ENCODE measurements at regions not wholly inside any gene's neighbourhood (a gene's known extent, or its start where the extent isn't known, plus 50 kb on each side); places are given as distances from the start of the nearest gene placed in this dataset.
A peak's percentile ranks its signal among the peaks of the same experiment; 100 is the strongest.

GRCh38 chr3:3629911-3630310 lies 169.3 kb upstream of the LRRN1 start:
- no peak for DNase-seq (ENCODE audit: low spot score)

DNA sequence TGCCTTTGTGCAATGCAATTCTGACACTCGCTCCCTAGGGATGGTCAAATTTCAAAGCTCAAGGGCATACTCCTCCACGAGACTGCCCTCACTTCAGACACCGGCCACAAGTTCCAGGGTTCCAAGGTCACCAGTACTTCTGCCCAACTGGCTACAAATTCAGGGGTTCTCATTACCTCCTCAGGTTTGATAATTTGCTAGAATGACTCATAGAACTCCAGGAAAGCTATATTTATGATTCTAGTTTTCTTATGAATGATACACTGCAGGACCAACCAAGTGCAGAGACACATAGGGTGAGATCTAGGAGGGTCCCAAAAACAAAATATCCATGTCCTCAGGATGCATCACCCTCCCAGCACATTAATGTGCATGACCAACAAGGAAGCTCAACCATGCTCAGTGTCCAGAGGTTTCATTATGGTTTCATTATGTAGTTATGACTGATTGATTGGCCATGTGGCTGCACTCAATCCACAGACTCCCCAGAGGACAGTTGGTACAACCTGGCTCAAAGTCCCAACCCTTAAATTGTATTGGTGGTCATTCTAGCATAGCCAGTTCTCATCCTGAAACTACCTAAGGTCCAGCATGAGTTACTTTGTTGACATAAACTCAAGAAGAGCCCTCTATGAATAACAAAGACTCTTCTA lies 170.4 kb upstream of the LRRN1 start:
- no peak for DNase-seq (ENCODE audit: low spot score)

DNA sequence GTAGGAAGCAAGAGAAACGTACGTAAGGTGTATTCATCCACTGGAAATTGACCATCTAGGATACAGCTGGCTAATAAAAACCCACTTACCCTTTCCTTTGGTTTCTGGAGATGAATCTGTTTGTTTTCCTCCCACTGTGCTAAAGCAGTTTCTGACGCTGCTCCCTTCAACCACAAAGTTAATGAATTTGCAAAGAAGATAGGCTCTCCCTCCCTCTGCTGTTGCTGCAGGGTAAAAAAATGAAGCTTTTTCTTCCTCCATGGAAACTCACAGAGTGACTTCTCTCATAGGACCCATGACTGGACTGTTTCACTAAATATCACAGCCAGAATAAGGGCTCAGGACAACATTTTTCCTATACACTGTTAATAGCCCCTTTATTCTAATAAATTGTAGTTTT lies 172.1 kb upstream of the LRRN1 start:
- no peak for DNase-seq (ENCODE audit: low spot score)

GRCh38 chr3:3625544-3626271 lies 173.5 kb upstream of the LRRN1 start:
- no peak for DNase-seq (ENCODE audit: low spot score)

DNA sequence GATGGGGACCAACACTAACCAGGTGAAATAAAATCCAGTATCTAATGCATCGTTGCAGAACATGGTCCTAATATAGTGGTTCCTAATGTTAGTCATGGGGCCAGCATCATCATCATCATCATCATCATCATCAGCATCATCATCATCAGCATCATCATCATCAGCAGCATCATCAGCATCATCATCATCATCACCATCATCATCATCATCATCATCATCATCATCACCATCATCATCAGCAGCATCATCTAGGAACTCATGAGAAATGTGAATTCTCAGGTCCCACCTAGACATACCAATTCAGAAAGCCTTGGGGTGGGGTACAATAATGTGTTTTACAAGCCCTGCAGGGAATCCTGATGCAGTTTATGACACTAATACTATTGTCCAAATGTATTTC lies 179.4 kb upstream of the LRRN1 start:
- no peak for DNase-seq (ENCODE audit: low spot score)

DNA sequence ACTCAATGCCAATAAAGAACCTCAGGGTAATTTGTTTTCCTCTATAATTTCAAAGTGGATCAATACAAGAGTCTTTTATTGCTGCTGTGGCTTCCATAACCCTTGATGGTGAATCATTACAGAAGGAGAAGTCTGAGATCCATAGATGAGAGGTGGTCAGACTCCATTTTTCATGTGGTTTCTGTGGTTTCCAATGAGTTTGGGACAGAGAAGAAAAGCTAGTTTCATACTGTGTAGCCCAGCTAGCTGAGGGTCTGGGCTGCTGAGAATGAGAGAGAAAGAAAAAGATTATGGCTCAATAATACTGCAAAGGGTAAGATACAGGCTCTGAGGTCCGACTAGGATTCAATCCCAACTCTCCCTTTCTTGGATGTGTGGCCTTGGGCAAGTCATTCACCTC lies 180.6 kb upstream of the LRRN1 start:
- DNase-seq (ENCODE audit: low spot score): no peak

DNA sequence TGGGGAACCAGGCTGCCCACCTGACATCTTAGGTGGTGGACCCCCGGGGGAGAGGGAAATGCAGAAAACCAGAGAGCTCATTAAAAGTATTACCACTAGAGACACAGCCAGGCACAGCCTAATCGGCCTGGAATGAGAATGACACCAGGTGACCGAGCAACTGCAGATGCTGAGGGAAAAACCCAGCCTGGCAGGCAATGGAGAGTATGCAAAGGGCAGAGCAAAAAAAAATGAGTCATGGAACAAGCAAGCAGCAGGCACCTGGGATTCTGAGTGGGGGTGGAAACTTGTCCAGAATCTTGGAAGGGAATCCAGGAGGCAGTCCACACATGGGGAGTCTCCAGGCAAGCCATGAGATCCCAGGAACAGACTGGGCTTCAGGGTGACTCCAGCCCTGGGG lies 183.7 kb upstream of the LRRN1 start:
- DNase-seq (ENCODE audit: low spot score): peak; percentile 79

- no peak for DNase-seq (ENCODE audit: low spot score)
Measured at GRCh38 chr3:3610581-3611298, 188.5 kb upstream of the LRRN1 start.

GRCh38 chr3:3606321-3606720 lies 192.9 kb upstream of the LRRN1 start:
- no peak for DNase-seq (ENCODE audit: low spot score)

GRCh38 chr3:3605226-3605625 lies 194.0 kb upstream of the LRRN1 start:
- no peak for DNase-seq (ENCODE audit: low spot score)

- DNase-seq (ENCODE audit: low spot score): no peak
Measured at GRCh38 chr3:3603351-3603750, 195.9 kb upstream of the LRRN1 start.

DNA sequence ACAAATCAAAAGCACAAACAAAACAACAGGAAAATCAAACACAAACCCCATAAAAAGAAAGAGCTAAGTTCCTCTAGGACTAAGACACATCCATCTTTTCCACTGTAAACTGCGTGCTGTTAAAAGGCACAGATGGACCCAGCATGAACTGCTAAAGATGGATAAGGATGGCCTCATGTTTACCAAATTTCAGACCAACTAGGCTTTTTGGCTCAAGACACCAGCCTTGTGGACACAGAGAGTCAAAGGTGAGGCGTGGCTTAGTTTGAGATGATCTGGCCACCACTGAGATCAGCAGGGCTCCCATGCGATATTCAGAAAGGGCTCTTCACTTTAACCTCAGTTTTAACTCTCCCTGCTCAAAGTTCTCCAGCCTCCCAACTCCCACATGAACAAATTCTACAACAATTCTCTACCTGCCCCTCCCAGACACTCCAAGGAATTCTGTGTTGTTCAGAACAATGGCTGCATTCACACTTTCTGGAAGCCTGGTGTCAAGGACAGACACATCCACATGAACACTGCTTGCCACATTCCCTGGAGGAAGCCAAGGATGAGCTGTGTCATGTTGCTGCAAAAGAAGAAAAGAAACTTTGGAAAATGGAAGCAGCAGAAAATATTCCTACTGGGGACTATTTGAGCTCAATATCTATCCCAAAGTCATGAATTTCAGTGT lies 198.4 kb upstream of the LRRN1 start:
- DNase-seq (ENCODE audit: low spot score): no peak

- no peak for DNase-seq (ENCODE audit: low spot score)
Measured at GRCh38 chr3:3599016-3599415, 200.2 kb upstream of the LRRN1 start.

- no peak for DNase-seq (ENCODE audit: low spot score)
Measured at GRCh38 chr3:3594986-3595385, 204.2 kb upstream of the LRRN1 start.

DNA sequence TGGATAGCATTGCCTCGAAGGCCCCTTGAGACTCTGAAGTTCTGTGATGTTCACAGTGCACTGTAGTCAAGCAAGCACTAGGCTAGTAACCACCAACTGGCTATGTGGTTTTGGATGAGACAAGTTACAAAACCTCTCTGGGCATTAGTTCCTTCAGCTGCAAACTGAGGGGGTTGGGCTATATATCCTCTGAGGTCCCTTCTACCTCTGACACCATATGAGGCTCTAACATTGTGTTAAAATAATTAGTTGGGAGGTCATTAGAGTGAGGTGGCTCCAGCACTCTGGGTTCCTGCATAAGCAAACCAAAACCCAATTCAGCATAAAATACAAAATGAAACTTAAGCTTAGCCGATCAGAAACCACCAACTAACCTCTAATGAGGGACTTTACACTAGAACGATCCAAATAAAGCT lies 209.5 kb upstream of the LRRN1 start:
- no peak for DNase-seq (ENCODE audit: low spot score)

DNA sequence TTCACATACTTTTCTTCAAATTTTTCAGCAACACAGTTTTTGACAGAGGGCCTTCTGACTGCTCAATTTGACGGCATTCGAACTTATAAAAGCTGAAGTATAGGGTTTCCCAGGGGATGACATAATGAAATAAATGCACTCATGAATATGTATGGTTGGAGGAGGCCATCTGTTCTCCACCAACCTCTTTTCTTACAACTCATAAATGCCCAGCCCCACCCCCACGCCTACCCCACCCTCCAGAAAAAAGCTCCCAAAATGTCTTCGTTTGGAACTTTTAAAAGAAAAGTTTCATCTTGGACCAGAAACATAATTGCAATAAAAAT lies 211.6 kb upstream of the LRRN1 start:
- DNase-seq (ENCODE audit: low spot score): no peak

DNA sequence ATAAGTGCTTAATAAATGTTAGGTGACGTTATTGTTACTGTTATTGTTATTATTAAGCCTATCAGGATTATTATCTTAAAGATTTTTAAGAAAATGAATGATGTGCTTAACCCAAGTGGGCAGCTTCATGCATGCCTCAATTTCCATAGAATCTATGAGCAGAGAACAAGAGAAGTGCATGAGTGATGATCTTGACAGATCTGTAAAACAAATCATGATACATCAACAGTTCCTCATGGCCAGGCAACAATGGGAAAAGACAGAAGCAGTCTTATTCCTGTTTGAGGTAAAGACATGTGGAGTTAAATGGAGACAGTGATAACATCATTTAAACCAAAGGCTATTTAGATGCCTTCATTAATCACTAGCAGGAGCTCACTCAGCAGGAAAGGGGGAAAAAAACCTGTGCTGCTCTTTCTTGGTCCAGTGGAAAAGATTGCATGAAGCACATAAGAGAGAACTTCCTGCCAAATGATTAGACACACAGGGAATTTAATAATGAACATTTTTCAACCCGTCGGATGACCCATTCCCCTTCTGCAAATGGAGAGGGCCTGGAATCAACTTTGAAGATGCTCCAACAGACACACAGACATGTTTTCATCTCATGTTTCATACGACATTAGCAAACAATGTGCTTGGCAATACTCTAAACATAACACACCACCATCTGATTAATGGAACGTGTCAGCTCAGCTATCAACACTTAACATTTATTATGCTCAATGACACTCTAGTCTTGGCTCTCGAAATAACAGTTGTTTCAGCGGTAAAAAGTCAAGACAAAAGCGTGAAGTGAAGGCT lies 212.2 kb upstream of the LRRN1 start:
- no peak for DNase-seq (ENCODE audit: low spot score)

GRCh38 chr3:3586336-3586735 lies 212.9 kb upstream of the LRRN1 start:
- no peak for DNase-seq (ENCODE audit: low spot score)

- no peak for DNase-seq (ENCODE audit: low spot score)
Measured at GRCh38 chr3:3579658-3580057, 219.6 kb upstream of the LRRN1 start.

DNA sequence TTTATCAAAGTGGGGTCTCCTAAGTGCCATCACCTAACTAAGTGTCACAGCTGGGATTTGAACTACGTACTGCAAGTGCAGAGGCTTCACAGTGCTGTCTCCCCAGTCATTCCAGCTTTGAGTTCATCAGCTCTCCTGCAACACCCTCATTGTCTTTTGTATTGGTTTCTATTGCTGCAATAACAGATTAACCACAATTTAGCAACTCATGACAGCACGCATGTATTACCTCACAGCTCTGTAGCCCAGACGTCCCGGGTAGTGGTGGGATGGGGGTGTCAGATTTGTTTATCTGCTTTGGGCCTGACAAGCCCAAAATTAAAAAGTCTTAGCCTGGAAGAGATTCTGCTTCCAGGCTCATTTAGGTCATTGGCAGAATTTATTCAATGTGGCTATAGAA lies 220.5 kb upstream of the LRRN1 start:
- no peak for DNase-seq (ENCODE audit: low spot score)

- no peak for DNase-seq (ENCODE audit: low spot score)
Measured at GRCh38 chr3:3577823-3578222, 221.4 kb upstream of the LRRN1 start.

GRCh38 chr3:3573341-3573740 lies 225.9 kb upstream of the LRRN1 start:
- DNase-seq (ENCODE audit: low spot score): no peak

Data from kidney tubule cell (primary cell).